ENCODE measurements at regions not wholly inside any gene's neighbourhood (a gene's known extent, or its start where the extent isn't known, plus 50 kb on each side); places are given as distances from the start of the nearest gene placed in this dataset.
"Not testable (repeated sequence)": the region's sequence is repeated elsewhere in the genome, so short reads cannot be mapped to it uniquely, and the experiment has no call there.

DNA sequence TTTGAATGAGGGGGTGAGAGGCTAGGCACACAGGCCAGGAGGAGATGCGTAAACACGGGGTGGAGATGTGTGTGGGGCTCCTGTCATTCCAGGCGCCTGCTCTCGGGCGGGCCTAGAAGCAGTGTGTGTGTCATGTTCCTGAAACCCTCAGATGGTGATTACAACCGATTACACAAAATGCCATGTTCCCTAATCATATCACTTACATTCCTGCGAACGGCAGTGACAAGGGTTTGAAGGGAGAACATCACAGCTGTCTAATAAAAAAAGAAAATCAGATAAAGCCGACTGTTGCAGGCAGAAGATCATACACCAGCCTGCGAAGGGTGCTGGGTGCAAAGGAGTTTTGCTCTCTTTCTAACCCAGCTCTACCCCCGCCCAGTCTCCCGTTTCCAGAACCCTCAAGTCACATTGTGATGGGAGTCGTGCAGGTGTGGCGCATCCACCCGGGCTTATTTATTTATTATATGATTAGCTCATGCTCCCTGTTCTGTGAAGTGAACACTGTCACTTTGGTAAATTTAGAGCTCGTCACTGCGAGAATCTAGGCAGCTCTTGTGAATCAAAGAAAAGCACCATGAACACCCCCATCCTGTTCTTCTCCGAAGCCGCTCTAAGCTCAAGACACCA is 140.3 kb downstream of the NR2F2 start:
- DNase-seq = no peak

DNA sequence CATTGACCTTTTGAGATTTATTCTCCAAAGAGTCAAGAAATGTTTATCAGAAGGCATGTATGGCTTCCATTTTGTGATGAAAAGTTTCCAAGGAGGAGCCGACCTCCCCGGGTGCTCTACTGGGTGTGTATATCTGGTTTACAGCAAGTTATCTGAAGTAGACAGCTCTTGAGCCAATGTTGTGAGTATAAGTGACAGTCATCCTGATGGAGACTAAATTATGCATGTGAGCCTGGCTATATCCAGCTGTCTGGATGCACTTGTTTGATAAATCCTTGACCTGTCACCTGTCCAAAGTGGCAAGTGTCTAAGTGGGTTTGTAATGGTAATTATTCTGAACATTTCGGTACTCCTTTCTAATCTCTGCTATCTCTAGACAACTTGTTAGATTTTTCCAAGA is 142.2 kb downstream of the NR2F2 start:
- no peak for DNase-seq

DNA sequence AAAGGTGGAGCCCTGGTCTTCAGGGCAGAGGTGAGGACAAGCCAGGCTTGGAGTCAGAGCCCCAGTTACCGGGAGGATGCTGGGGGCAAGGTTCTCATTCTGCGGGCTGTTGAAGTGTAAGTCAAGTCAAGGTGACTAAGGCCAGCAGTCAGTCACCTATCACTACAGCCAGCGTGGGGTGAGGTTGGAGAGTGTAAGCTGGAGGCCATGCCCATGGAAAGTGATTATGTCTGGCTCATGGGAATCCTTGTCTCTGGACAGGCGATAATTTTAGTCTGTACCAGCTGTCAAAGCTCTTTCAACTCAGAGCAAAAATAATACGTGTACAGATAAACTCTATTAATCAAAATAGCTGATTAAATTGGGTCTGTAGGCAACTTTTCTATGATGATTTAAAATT is 143.1 kb downstream of the NR2F2 start:
- DNase-seq = no peak

GRCh38 chr15:96474231-96474664 is 143.7 kb downstream of the NR2F2 start:
- no peak for DNase-seq

- no peak for DNase-seq
These were observed 146.7 kb downstream of the NR2F2 start for GRCh38 chr15:96477227-96477626.

DNA sequence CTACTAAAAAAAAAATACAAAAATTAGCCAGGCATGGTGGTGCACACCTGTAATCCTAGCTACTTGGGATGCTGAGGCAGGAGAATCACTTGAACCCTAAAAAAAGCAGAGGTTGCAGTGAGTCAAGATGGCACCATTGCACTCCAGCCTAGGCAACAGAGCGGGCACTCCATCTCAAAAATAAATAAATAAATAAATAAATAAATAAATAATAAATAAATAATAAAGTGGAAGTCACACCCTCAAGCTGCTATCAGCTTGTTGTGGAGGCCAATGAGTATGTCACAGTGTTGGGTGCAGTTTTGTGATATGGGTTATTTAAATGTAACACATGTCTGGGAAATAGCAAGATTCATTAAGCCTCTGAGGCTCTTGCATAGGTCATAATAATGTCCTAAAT is 153.9 kb downstream of the NR2F2 start:
- not testable (repeated sequence) for DNase-seq

DNA sequence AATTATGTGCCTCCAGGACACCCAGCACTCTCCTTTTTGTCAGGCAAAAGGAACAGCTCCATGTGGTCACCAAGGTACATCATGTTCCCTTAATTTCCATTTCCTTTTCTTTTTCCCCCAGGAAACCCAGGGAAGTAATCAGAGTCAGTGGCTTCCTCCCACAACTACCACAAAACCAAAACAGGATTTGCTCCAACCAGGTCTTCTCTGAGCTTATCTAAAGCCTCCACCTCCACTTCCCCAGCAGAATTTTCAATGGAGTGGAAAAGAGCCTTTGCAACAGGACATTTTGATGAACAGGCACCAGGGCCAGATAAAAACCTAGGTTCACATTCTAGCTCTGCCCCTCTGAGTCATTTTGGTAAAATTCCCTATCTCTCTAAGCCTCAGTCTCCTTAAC is 154.3 kb downstream of the NR2F2 start:
- no peak for DNase-seq

- DNase-seq = no peak
These were observed 156.7 kb downstream of the NR2F2 start for GRCh38 chr15:96487245-96487644.

DNA sequence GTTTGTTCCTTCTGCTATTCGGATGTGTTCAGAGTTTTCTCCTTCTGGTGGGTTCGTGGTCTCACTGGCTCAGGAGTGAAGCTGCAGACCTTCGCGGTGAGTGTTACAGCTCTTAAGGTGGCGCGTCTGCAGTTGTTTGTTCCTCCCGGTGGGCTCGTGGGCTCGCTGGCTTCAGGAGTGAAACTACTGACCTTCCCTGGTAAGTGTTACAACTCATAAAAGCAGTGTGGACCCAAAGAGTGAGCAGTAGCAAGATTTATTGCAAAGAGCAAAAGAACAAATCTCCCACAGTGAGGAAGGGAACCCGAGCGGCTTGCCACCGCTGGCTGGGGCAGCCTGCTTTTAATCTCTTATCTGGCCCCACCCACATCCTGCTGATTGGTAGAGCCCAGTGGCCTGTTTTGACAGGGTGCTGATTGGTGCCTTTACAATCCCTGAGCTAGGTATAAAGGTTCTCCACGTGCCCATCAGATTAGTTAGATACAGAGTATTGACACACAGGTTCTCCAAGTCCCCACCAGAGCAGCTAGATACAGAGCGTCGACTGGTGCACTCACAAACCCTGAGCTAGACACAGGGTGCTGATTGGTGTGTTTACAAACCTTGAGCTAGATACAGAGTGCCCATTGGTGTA is 160.7 kb downstream of the NR2F2 start:
- not testable (repeated sequence) for DNase-seq

- not testable (repeated sequence) for DNase-seq
These were observed 161.5 kb downstream of the NR2F2 start for GRCh38 chr15:96491700-96492644.

- DNase-seq = peak; percentile 15 to 20
These were observed 164.0 kb downstream of the NR2F2 start for GRCh38 chr15:96494505-96494904.

DNA sequence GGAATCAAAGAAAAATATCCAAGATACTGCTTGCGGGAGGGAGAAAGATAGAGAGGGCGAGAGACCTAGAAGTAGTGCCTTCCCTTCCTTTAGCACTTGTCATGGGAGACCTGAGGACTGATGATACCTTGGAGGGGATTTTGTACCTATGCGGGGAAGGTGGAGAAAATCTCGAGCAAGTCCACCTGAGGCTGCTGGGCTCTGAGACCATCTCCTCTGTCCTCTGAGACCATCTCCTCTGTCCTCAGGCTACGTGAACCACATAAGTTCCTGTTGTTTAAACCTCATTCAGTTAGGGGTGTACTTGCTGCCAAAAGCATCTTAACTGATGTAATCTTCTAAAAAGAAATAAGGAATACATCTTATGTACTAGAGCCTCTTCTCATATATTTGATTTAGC is 164.9 kb downstream of the NR2F2 start:
- DNase-seq = no peak

DNA sequence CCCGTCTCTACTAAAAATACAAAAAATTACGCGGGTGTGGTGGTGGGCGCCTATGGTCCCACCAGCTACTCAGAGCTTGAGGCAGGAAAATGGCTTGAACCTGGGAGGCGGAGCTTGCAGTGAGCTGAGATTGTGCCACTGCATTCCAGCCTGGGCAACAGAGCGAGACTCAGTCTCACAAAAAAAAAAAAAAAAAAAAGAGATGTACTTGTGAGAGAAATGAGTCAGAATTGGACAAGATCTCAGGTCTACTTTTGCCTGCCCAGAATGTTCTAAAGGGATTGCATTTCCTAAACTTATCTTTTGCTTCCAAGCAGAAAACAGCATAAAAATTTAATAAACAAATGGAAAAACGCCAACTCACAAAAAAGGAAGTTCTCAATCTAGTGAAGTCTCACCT is 167.5 kb downstream of the NR2F2 start:
- no peak for DNase-seq

- DNase-seq = peak; percentile 30 to 42
These were observed 170.0 kb downstream of the NR2F2 start for GRCh38 chr15:96500508-96500907.

DNA sequence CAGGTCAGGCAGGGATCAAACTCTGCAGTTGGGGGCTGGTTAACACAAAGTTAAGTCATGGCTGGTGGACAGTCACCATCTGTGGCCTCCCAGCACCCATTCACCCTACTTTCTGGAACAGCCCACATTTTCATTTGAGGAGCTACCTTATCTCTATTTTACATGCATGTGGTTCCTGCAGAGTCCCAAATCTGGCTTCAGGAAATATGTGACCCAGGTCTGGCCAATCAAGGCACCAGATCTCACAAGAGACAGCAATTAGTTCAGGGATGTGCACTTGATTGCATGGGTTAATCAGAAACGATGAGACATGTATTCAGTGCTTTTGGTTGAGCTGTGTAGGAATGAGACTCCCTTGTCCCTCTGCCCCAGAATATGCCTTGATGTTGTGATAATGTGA is 170.9 kb downstream of the NR2F2 start:
- DNase-seq = no peak

DNA sequence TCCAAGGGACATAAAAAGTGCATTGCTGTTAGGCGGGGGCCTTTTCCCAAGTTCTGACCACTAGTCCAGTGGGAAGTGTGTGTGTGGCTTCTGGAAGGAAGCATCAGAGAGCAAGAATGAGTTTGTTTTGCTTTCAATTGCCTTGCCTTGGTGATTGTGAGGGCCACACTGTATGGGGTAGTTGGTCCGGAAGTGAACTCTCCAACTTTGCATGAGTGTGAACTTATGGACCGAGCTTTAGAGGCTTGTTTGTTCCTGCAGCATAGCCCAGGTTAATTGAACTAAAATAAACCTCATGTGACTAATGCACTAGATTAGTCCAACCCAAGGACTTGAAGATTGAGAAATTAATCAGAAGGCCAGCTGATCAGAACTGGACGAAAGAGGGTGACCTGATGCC is 171.7 kb downstream of the NR2F2 start:
- no peak for DNase-seq

GRCh38 chr15:96503276-96503675 is 172.8 kb downstream of the NR2F2 start:
- peak; percentile 3 to 13 for DNase-seq

GRCh38 chr15:96504371-96504770 is 173.9 kb downstream of the NR2F2 start:
- DNase-seq = no peak

GRCh38 chr15:96505014-96505413 is 174.5 kb downstream of the NR2F2 start:
- no peak for DNase-seq

DNA sequence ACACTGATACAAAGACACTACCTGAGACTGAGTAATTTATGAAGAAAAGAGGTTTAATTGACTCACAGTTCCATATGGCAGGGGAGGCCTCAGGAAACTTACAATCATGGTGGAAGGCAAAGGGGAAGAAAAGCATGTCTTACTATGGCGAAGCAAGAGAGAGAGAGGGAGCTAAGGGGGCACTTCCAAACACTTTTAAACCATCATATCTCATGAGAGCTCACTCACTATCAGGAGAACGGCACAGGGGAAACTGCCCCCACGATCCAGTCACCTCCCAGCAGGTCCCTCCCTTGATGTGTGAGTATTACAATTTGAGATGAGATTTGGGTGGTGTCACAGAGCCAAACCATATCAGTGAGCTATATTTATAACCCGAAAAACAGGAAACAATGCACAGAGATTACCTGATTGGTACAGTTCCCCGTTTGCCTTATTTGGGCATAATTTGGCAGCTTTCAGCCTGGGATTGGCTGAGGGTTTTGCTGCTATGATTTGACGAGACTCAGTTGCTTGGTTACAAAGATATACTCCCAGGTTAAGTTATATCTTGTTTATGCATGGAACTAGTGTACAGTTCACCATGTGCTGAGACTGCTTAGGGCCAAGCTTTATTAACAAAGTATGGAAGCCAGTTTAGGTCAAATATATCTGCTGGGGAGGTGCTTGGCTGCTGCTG is 184.2 kb downstream of the NR2F2 start:
- DNase-seq = no peak

- DNase-seq = no peak
These were observed 184.9 kb downstream of the NR2F2 start for GRCh38 chr15:96515371-96515770.

- no peak for DNase-seq
These were observed 190.9 kb downstream of the NR2F2 start for GRCh38 chr15:96521386-96521785.

Data from inflammatory macrophage (primary cell).